GM12872 (cell line): ENCODE measurements at regions not wholly inside any gene's neighbourhood (a gene's known extent, or its start where the extent isn't known, plus 50 kb on each side); places are given as distances from the start of the nearest gene placed in this dataset.

ENCODE experiments used
- TF ChIP-seq, protein P1 (sequence below): IDR thresholded peaks from 3 replicates; pipeline ENCODE4 v1.5.1; 2011; ENCODE audit warnings: low read depth, mild to moderate bottlenecking, low read length, moderate library complexity; ENCODE audit not compliant: insufficient read depth

DNA sequence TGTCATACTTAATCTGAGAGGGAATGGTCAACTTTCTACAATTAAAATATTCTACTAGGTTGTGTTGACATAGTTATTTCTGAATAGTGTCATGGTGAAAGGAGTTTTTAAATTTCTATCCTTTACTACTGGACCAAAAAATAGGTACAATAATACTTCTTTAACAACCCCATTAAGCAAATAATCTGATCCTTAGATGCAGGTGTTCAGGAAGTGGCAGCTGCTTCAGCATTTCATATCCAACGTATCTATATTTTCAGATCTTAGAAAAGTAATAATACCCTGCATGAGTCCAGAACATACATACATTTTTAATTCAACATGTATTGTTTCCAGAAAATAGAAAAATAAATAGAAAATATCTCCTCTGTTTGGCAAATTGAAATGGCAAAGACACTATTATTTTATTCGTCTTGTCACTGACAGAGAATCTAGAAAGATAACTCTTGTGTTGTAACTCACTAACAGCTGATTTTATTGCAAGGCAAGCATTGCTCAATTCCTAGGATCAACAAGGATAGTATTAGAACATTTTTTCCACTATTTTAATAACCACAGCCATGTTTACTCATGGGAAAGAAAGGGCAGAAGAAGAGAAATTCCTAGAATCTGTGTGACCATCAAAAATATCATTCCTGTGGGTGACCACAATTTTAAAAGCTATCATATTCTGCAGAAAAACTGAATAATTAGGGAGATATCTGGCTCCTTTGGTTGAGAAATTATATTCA lies 159.3 kb upstream of the CNTNAP2 start:
- TF ChIP-seq, protein P1, sequence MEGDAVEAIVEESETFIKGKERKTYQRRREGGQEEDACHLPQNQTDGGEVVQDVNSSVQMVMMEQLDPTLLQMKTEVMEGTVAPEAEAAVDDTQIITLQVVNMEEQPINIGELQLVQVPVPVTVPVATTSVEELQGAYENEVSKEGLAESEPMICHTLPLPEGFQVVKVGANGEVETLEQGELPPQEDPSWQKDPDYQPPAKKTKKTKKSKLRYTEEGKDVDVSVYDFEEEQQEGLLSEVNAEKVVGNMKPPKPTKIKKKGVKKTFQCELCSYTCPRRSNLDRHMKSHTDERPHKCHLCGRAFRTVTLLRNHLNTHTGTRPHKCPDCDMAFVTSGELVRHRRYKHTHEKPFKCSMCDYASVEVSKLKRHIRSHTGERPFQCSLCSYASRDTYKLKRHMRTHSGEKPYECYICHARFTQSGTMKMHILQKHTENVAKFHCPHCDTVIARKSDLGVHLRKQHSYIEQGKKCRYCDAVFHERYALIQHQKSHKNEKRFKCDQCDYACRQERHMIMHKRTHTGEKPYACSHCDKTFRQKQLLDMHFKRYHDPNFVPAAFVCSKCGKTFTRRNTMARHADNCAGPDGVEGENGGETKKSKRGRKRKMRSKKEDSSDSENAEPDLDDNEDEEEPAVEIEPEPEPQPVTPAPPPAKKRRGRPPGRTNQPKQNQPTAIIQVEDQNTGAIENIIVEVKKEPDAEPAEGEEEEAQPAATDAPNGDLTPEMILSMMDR = no peak

DNA sequence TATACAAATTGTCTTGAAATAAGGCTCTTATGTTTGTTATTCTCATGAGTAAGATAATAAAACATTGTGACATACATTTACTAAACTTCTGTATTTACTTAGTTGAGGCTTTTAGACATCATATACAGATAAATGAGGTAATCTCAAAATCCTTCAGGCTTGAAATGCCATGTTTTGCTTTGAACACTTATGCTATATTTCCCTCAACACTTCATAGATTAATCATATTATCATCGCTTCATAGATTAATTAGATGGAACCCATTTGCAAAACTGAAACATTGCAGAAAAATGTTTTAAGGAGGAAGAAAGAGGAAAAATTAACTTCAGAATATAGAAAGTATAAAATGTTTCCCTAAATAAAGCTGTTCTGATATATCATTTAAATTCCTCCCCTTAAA lies 165.0 kb upstream of the CNTNAP2 start:
- TF ChIP-seq, protein P1 = no peak

DNA sequence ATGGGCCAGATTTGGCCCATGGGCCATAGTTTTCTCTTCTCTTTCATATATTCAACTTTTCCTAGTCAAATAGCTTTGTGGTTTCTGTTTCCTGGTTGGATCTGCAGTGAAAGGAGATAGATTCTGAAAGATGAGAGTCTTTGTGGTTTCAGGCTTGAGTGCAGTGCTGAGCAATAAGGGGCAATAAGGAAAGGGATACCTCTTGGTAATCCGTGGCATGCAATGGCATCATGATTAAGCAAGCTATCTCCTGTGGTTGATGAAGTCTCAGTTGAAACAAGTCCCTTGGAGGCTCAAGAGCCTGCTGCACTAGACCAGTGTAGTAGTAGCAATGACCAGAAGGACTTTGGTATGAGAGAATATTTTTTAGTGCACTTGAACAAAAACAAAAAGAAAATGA lies 187.7 kb upstream of the CNTNAP2 start:
- TF ChIP-seq, protein P1 = no peak

DNA sequence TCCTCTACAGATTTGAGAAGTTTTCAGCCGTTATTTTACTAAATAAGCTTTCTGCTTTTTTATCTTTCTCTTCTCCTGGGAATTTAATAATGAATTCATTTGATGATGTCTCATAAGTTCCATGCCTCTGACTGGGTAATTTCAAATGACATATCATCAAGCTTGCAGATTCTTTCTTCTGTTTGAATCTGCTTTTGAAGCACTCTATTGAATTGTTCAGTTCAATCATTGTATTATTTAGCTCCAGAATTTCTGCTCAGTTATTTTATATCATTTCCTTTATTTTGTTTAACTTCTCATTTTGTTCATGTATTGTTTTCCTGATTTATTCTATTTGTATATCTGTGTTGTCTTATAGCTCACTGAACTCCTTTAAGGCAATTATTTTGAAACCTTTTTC lies 196.9 kb upstream of the CNTNAP2 start:
- TF ChIP-seq, protein P1 = no peak

DNA sequence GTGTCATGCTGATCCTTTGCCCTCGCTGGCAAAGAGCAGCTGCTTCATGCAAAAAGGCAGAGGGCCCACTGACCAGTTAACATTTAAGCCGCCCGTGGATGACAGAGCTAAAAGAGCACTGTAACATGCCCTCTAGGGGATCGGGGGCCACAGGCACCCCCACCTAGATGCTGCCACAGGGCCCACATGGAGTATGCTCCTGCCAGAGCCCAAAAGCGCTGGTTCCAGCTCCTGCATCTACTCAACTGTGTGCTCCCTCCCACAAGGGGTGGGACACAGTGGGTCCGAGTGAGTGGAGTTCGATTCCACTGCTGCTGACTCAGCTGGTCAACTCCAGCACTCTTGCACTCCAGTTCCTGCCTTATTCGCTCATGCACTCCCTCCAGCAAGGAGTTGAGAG lies 199.8 kb upstream of the CNTNAP2 start:
- TF ChIP-seq, protein P1 = no peak

DNA sequence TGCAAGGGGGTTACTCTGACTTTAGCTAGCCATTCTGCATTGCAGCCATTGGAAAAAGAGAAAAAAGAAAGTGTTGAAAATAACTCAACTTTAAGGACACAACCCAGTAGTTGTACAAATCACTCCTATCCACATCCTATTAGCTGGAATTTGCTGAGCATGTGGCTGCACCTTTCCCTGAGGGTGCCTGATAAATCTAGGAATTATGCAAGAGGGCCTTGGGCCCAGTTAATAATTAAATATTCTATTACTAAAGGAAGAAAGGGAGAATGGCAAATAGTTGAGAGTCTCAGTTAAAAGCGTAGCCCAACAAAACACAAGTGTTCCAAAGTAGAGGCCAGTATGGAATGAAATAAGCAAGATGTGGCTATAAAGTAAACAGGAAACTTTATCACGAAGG lies 200.9 kb upstream of the CNTNAP2 start:
- TF ChIP-seq, protein P1 = no peak

DNA sequence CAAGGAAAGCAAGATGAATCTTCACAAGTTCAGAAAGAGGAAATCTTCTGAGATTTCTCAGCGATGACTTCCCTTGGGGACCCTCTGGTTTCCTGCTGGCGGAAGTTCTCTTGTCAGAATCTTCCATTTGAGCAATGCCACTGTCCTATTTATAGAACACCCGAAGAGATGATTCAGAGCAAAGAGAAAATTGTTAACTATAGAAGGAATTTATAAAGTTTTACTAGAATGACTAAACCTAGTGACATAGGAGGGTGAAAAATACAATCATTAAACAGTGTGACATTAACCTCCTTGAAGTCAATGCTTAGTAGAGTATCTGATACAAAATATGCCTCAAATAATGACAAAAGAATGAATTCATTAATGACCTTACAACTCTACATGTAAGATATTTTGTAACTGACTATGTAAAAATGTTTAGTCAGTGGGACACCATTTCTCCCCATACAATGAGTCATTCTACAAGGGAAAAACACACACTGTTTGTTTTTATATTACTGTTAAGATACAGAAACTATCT lies 206.5 kb upstream of the CNTNAP2 start:
- TF ChIP-seq, protein P1 = no peak

DNA sequence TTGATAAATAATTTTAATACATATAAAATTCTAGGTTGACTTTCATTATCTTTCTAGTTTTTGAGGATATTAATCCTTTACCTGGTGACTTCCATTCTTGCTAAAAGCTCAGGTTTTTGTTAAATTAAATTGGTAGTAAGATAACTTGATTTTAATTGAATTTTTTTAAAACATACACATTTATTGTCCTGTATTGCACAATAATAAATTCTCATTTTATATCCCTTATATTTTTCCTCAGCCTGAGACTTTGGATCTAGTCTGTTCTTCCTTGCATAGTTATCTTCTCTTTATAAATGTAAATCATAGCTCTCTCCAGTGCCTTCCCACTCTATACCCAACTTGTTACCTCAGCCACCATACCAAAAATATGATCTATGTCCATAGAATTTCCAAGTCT lies 212.9 kb upstream of the CNTNAP2 start:
- TF ChIP-seq, protein P1 = no peak
